NCI-H1105 (cell line): ENCODE measurements at regions not wholly inside any gene's neighbourhood (a gene's known extent, or its start where the extent isn't known, plus 50 kb on each side); places are given as distances from the start of the nearest gene placed in this dataset.

ENCODE experiments used
- DNase-seq: peaks from one replicate; lab custom pipeline; 2025; lab: John Stamatoyannopoulos, UW

- DNase-seq, result no peak
Measured at GRCh38 chr17:52233176-52233575, 74.7 kb upstream of the CA10 start.

- no peak for DNase-seq
Measured at GRCh38 chr17:52228823-52229222, 70.3 kb upstream of the CA10 start.

- DNase-seq, result no peak
Measured at GRCh38 chr17:52227926-52228325, 69.4 kb upstream of the CA10 start.

GRCh38 chr17:52213451-52213850 lies 54.9 kb upstream of the CA10 start:
- DNase-seq, result no peak

- no peak for DNase-seq
Measured at GRCh38 chr17:52212851-52213250, 54.3 kb upstream of the CA10 start.

- no peak for DNase-seq
Measured at GRCh38 chr17:52209507-52209906, 51.0 kb upstream of the CA10 start.
